PC-9 (cell line): ENCODE measurements at regions not wholly inside any gene's neighbourhood (a gene's known extent, or its start where the extent isn't known, plus 50 kb on each side); places are given as distances from the start of the nearest gene placed in this dataset.

ENCODE experiments used
- CTCF ChIP-seq: fragments of 200-600 bp; sonication (generic); conservative IDR thresholded peaks from 2 replicates; pipeline ENCODE4 v1.6.1; 2017; ENCODE audit warnings: mixed run types, antibody characterized with exemption, mild to moderate bottlenecking, moderate library complexity
- EZH2 ChIP-seq: fragments of 200-600 bp; sonication (generic); IDR thresholded peaks from 2 replicates; pipeline ENCODE4 v1.8.0; 2017; ENCODE audit warnings: antibody characterized with exemption, low read depth

DNA sequence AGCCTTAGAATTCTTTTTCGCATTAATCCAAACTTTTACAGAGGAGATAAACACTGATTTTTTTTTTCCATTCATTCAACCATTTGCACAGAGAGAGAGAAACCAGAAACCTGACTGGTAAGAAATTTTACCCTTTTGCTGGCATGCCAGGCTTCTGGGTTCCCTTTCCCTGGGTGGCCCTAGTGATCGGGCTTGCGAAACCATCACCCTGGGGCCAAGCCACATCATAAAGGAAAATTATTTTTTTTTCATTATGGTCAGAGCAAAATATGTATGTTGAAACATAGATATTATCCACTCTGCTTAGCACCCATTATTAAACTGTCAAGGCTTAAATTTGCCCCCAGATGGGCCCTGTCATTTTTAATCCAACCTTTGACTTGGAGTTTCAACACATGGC lies 55.4 kb upstream of the INHBA start:
- no peak for TF ChIP-seq CTCF
- TF ChIP-seq EZH2 = no peak
